ENCODE measurements at regions not wholly inside any gene's neighbourhood (a gene's known extent, or its start where the extent isn't known, plus 50 kb on each side); places are given as distances from the start of the nearest gene placed in this dataset.

DNA sequence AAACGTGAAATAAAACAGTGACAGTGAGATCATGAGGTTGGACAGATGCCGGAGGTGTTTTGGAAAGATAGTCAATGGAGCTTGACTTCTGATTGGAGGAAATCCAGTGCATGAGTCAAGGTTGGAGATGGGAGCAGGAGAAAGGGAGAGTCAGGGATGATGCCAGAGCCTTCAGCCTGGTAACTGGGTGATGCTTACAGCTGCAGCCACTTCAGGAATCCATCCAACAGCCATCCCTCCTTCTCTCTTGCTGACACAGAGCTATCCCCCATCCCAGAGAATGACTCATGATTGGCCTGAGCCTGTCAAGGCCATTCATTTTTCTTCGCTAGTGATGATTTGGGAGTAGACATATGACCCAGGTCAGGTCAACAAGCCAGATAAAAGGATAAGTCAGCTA is 112.8 kb downstream of the SAMD5 start:
- DNase-seq = no peak

DNA sequence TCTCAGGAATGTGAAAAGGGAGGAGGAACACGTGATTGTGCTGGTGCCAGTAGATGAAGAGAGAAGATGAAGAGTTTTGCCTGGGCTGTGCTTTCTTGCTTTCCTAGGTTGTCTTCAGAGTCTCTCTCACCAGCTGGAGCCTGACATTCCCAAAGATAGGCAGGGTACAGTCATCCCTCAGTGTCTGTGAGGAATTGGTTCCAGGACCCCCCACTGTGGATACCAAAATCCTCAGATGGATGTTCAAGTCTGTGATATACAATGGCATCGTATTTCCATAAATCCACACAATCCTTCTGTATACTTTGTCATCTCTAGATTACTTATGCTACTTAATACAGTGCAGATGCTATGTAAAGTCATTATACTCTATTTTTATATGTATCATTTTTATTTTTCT is 113.5 kb downstream of the SAMD5 start:
- no peak for DNase-seq

DNA sequence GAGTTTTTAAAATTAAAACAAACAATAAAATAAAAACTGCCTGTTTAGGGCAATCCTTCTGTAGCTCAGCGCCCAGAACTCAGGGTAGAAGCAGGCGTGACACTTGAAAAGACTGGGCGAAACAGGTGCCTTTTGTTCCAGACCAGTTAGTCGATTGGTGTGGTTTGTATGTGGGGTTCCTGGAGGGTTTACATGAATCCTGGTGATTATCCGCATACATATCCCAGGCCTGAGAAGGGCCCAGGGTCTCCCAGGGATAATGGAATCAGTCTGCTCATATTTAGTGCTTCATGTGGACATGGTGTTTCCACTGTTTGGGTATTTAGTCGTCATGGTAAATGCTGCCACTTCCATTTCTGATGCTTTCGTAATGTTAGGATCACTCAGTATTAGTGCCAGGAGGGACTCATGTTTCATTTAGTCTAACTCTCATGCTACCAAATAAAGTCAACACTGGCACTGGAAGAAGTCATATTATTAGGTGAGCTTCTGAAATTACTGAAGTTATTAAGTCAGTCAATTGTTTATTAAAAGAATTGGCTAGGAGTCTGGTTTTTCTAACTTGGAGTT is 116.5 kb downstream of the SAMD5 start:
- no peak for DNase-seq

GRCh38 chr6:147625946-147626345 is 117.5 kb downstream of the SAMD5 start:
- DNase-seq = no peak

- no peak for DNase-seq
Measured at GRCh38 chr6:147627411-147627810, 118.9 kb downstream of the SAMD5 start.

- DNase-seq = no peak
Measured at GRCh38 chr6:147633191-147633590, 124.7 kb downstream of the SAMD5 start.

- no peak for DNase-seq
Measured at GRCh38 chr6:147637620-147638195, 129.2 kb downstream of the SAMD5 start.

DNA sequence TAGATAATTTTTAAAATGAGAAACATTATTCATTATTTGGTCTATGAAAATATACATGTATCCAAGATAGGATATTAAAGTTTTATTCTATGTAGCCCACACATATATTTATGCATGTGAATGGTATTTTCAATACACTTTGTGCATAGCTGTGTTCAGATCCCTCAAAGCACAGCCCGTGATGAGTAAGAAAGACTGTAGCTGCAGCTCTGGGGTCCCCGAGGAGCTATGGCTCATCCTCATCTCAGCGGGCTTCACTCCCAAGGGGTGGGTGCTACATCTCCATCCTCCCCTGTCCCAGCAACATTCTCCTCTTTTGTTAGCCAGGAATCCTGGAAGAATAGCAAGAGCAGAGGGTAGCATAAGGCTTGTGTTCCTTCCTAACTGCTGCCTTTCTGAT is 130.8 kb downstream of the SAMD5 start:
- DNase-seq = no peak

GRCh38 chr6:147640606-147641005 is 132.1 kb downstream of the SAMD5 start:
- no peak for DNase-seq

DNA sequence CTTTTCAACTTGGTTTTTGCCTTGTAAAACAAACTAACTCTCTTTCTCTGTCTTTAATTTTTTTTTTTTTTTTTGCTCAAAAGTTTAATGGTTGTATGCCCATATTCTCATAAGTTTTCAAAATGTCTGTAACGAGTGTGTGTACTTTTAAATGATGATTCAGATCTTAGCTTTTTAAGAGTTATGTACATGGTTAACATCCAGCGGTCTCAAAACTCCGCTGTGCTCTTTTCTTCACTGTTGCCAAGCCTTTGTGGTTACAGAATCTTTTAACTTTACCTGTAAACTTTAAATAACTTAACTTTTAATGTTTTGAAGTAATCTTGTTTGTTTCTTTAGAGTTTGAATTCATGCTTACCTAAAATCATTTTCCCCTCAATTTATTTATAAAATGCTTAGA is 133.0 kb downstream of the SAMD5 start:
- DNase-seq = no peak

GRCh38 chr6:147642458-147642857 is 134.0 kb downstream of the SAMD5 start:
- DNase-seq = no peak

DNA sequence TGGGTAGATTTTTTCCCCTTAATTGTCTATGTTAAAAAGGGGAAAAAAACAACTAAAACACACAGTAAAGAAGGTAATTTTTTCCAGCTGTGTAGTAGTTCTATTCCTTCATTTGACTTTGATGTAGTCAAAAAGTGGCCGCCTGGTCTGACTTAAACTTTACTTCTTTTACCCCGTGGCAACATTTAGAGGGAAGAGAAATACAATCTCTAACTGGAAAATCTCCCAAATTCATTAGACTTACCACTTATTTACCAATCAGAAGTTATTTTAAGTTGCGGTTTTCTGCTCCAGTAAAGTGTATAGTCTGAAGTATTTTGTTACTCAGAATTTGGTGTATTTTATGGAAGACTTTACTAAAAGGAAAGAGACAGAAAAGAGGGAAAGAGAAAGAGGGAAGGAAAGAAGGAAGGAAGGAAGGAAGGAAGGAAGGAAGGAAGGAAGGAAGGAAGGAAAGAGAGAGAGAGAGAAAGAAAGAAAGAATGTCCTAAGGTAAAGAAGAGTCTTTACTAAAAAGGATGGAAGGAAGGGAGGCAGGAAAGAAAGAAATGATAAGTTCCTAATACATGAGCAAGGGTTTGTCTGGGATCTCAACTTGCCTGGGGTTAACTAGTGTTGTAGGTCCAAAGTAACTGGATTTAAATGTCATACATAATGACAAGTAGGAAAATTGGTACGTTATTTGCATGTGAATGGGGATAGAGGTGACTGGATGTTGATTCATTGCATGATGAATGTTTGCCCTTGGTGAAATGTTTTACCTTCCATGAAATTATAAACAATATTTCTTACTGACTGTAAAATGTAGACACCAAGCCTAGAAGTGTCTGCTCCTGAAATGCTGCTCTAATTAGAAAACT is 135.1 kb downstream of the SAMD5 start:
- no peak for DNase-seq

DNA sequence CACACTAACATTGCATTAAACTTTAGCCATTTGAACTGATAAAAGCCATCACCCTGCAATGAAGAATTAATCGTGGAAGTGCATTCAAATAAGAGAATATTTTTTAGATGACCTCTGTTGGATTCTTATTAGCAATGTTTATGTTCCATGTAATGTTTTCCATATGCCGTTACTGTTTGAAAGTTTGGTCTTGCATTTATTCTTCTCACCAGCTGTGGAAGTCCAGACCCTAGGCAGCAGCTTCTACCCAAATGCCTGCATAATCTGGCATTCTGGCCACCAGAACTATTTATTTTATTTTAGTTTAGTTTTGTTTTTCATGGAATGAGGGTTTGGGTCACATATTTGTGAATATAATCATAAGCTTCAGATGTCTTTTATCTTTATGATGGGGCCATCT is 140.4 kb downstream of the SAMD5 start:
- DNase-seq = no peak

GRCh38 chr6:147651249-147652063 is 143.0 kb downstream of the SAMD5 start:
- DNase-seq = no peak

DNA sequence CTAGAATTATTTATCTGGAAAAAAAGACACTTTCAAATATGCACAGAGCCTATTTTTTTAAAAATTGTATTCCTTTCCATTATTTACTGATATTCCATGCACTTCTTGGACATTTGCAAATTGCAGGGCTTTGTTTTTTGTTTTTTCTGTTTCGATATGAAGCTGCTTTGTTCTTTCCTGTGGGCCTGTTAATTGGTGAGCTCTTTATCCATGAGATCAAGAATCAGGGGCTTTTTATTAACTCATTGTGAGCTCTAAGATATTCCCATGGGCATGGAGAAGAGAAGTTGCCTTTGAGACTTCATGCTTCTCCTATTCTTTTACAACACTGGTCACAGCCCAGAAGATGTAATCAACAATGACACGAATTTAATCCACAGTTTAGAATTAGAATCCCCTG is 145.1 kb downstream of the SAMD5 start:
- DNase-seq = no peak

GRCh38 chr6:147654103-147654845 is 145.8 kb downstream of the SAMD5 start:
- no peak for DNase-seq

DNA sequence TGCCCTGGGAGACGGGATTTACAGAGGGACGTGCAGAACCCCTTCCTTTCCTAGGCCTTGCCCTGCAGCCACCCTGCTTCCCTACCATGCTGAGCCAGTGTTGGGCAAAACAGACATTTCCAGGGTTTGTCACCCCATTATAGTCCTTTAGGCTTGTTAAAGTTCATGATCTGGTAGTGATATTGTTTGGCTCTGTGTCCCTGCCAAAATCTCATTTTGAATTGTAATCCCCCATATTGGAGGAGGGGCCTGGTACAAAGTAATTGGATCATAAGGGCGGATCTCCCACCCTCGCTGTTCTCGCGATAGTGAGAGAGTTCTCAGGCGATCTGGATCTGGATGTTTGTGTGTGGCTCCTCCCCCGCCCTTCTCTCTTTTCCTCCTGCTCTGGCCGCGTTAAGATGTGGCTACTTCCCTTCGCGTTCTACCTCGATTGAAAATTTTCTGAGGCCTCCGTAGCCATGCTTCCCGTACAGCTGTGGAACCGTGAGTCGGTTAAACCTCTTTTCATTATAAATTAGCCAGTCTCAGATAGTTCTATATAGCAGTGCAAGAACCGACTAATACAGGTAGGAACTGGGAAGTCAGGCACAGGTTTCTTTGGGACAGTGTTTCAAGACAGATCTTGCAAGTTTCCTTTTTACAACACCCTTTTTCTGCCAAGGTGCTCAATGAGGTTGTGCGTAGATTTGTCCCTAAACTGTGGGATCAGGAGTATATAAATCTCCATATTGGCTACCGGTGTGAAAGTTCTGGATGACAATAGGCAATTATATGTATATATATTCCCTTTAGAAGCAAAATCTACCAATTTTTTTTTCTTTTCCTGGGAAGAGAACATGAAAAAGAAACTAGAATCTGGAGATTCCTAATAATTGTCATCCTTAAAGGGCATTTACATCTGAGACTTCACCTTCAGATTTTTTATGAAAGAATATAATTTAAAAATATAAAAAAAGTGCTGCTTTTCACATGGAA is 152.1 kb downstream of the SAMD5 start:
- DNase-seq = no peak

- no peak for DNase-seq
Measured at GRCh38 chr6:147662646-147663045, 154.2 kb downstream of the SAMD5 start.

GRCh38 chr6:147664092-147664491 is 155.6 kb downstream of the SAMD5 start:
- DNase-seq = no peak

- no peak for DNase-seq
Measured at GRCh38 chr6:147666255-147666654, 157.8 kb downstream of the SAMD5 start.

- DNase-seq = no peak
Measured at GRCh38 chr6:147667082-147667481, 158.6 kb downstream of the SAMD5 start.

Data from right kidney (tissue), 1 donor.